ENCODE measurements at regions not wholly inside any gene's neighbourhood (a gene's known extent, or its start where the extent isn't known, plus 50 kb on each side); places are given as distances from the start of the nearest gene placed in this dataset.
"Not testable (repeated sequence)": the region's sequence is repeated elsewhere in the genome, so short reads cannot be mapped to it uniquely, and the experiment has no call there.

DNA sequence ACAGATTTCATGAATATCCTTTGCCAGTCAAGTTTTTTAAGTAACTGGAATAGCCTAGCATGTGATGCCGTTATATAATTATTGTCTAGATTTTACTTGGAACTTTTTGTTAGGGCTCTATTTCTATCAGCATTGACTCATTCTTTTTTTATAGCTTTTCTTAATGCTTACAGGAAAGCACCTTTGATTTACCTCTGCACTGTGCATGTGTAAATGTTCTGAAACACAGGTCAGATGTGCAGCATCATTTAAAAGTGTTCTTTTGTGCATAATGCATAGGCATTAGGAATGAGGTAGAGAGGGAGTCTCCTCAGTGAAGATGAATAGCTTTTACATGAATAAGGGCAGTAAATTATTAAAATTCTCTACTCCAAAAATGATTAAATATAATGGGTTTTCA, 669.3 kb upstream of the MBL2 start:
- H3K4me3 ChIP-seq: no peak overlapping the region
- H3K36me3 ChIP-seq: no peaks in the 10 kb centered on the region
- no peaks in the 10 kb centered on the region for H3K27me3 ChIP-seq
- H3K4me1 ChIP-seq: no peaks in the 10 kb centered on the region
- intact Hi-C loops (cut with DNase I): no loop called here
- no peak for DNase-seq
- no peak overlapping the region for H3K27ac ChIP-seq
- no peak for TF ChIP-seq CTCF (IDR thresholded peaks at IDR 0.05)
- no peak for TF ChIP-seq POLR2A (IDR thresholded peaks at IDR 0.05)
- WGBS, 2 donors: 91 to 100% methylated on average over 1 of the region's 1 CpG
- H3K9me3 ChIP-seq: no peaks in the 10 kb centered on the region

DNA sequence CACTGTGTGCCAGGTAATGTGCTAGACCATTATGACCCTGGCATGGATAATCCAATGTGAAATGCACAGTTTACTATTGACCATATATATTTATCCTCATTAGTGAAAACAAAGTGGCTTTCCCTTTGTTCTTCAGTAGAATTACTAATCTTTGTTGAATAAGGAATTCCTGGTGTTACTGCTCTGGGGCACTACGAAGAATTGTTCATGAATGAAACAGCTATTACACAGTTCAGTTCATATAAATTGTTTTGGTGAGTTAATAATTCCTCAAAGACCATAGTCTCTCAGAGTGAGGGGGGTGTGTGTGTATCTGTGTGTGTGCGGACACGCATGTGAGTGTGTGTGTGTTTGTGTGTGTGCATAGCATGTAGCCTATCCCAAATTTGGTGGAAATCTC, 668.0 kb upstream of the MBL2 start:
- 72 to 77% methylated on average over 3 of the region's 3 CpGs for WGBS, 2 donors
- no peak for TF ChIP-seq CTCF (IDR thresholded peaks at IDR 0.05)
- TF ChIP-seq POLR2A (IDR thresholded peaks at IDR 0.05): no peak
- H3K27me3 ChIP-seq: no peaks in the 10 kb centered on the region

GRCh38 chr10:53439075-53439474, 666.5 kb upstream of the MBL2 start:
- H3K4me3 ChIP-seq; intact Hi-C loops (cut with DNase I); DNase-seq; H3K27ac ChIP-seq; H3K4me1 ChIP-seq; H3K27me3 ChIP-seq; H3K36me3 ChIP-seq; H3K9me3 ChIP-seq: not testable (repeated sequence)
- 38 to 52% methylated on average over 9 of the region's 9 CpGs for WGBS, 2 donors

More for the DNA sequence above, 668.0 kb upstream of the MBL2 start:
- no peak overlapping the region for H3K27ac ChIP-seq
- no peak overlapping the region for H3K4me3 ChIP-seq
- intact Hi-C loops (cut with DNase I): no loop called here
- no peak for DNase-seq
- H3K36me3 ChIP-seq: no peaks in the 10 kb centered on the region
- no peaks in the 10 kb centered on the region for H3K9me3 ChIP-seq
- no peaks in the 10 kb centered on the region for H3K4me1 ChIP-seq

- H3K4me3 ChIP-seq: no peak overlapping the region
- H3K36me3 ChIP-seq: no peaks in the 10 kb centered on the region
- H3K4me1 ChIP-seq: no peaks in the 10 kb centered on the region
- TF ChIP-seq CTCF (IDR thresholded peaks at IDR 0.05): no peak
- TF ChIP-seq POLR2A (IDR thresholded peaks at IDR 0.05): no peak
- no peaks in the 10 kb centered on the region for H3K27me3 ChIP-seq
- intact Hi-C loops (cut with DNase I): no loop called here
- WGBS, 2 donors: 66 to 69% methylated on average over 4 of the region's 4 CpGs
- H3K9me3 ChIP-seq: no peaks in the 10 kb centered on the region
- H3K27ac ChIP-seq: no peak overlapping the region
- no peak for DNase-seq
These were observed 661.8 kb upstream of the MBL2 start for GRCh38 chr10:53434413-53434812.

- DNase-seq: no peak
- Histone ChIP-seq H3K4me1 (no peaks in the 10 kb centered on the region), H3K27me3 (no peaks in the 10 kb centered on the region), H3K27ac (no peak overlapping the region), H3K36me3 (no peaks in the 10 kb centered on the region), H3K9me3 (no peaks in the 10 kb centered on the region), H3K4me3 (no peak overlapping the region)
- TF ChIP-seq CTCF (IDR thresholded peaks at IDR 0.05): no peak
- no peak for TF ChIP-seq POLR2A (IDR thresholded peaks at IDR 0.05)
- intact Hi-C loops (cut with DNase I): no loop called here
- 64 to 70% methylated on average over 2 of the region's 2 CpGs for WGBS, 2 donors
These were observed 659.5 kb upstream of the MBL2 start for GRCh38 chr10:53432035-53432434.

DNA sequence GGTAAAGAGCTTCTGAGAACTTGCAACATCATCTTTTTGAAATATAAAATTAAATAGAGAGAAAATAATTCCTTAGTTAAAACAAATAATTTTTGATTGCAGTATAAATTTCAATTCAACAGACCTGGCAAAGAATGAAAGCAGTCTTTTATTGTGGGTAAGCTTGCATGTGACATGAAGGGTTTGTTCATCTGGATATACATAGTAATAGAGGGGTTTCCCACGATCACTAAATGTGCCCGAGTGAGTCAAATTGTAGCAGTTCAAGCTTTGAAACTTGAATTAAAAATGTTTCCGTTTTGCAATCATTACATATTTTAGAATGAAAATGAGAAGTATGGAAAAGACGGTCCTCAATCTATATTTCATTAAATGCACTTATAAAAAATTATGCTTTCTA, 658.4 kb upstream of the MBL2 start:
- 77 to 79% methylated on average over 4 of the region's 4 CpGs for WGBS, 2 donors
- no peaks in the 10 kb centered on the region for H3K27me3 ChIP-seq
- no peak overlapping the region for H3K4me3 ChIP-seq
- no peaks in the 10 kb centered on the region for H3K4me1 ChIP-seq
- no peak overlapping the region for H3K27ac ChIP-seq
- no peaks in the 10 kb centered on the region for H3K36me3 ChIP-seq
- DNase-seq: no peak
- TF ChIP-seq CTCF (IDR thresholded peaks at IDR 0.05) (no peak), POLR2A (IDR thresholded peaks at IDR 0.05) (no peak)
- H3K9me3 ChIP-seq: no peaks in the 10 kb centered on the region
- intact Hi-C loops (cut with DNase I): no loop called here

Data from esophagus squamous epithelium (tissue), 5 donors.